ENCODE measurements at regions not wholly inside any gene's neighbourhood (a gene's known extent, or its start where the extent isn't known, plus 50 kb on each side); places are given as distances from the start of the nearest gene placed in this dataset.

GRCh38 chr13:59367467-59367866 is 796.3 kb downstream of the DIAPH3 start:
- Histone ChIP-seq H4K20me1 (ENCODE audit: control insufficient read depth, insufficient read depth, low read depth, low read length) (no peaks in the 10 kb centered on the region), H3K9me2 (replicated peaks; ENCODE audit: control insufficient read depth, low read length) (no peaks in the 10 kb centered on the region), H3K9me3 (ENCODE audit: control insufficient read depth, insufficient read depth, low read length) (no peaks in the 10 kb centered on the region), H3K4me3 (ENCODE audit: low read length) (no peak overlapping the region), H3K4me1 (ENCODE audit: control insufficient read depth, low read length) (no peaks in the 10 kb centered on the region), H3K79me2 (ENCODE audit: control insufficient read depth, low read length) (no peaks in the 10 kb centered on the region), H3K27ac (ENCODE audit: low read depth, low read length) (no peak overlapping the region), H3K27me3 (ENCODE audit: control insufficient read depth, low read length) (no peaks in the 10 kb centered on the region), H3K4me2 (ENCODE audit: low read length) (no peak overlapping the region), H3K36me3 (ENCODE audit: control insufficient read depth, low read length) (no peaks in the 10 kb centered on the region), H3F3A (ENCODE audit: control insufficient read depth, insufficient read depth) (no peaks in the 10 kb centered on the region)
- TF ChIP-seq CTCF (IDR thresholded peaks at IDR 0.05; ENCODE audit: low read depth, low read length, poor library complexity, severe bottlenecking) (no peak), EZH2phosphoT487 (IDR thresholded peaks at IDR 0.05; ENCODE audit: borderline replicate concordance, low read length) (no peak)

- Histone ChIP-seq H3K4me2 (ENCODE audit: low read length) (no peak overlapping the region), H3K27me3 (ENCODE audit: control insufficient read depth, low read length) (no peaks in the 10 kb centered on the region), H3F3A (ENCODE audit: control insufficient read depth, insufficient read depth) (no peaks in the 10 kb centered on the region), H3K9me2 (replicated peaks; ENCODE audit: control insufficient read depth, low read length) (no peaks in the 10 kb centered on the region), H4K20me1 (ENCODE audit: control insufficient read depth, insufficient read depth, low read depth, low read length) (no peaks in the 10 kb centered on the region), H3K27ac (ENCODE audit: low read depth, low read length) (no peak overlapping the region), H3K4me3 (ENCODE audit: low read length) (no peak overlapping the region), H3K36me3 (ENCODE audit: control insufficient read depth, low read length) (no peaks in the 10 kb centered on the region), H3K79me2 (ENCODE audit: control insufficient read depth, low read length) (no peaks in the 10 kb centered on the region), H3K4me1 (ENCODE audit: control insufficient read depth, low read length) (no peaks in the 10 kb centered on the region), H3K9me3 (ENCODE audit: control insufficient read depth, insufficient read depth, low read length) (no peaks in the 10 kb centered on the region)
- TF ChIP-seq EZH2phosphoT487 (IDR thresholded peaks at IDR 0.05; ENCODE audit: borderline replicate concordance, low read length) (no peak), CTCF (IDR thresholded peaks at IDR 0.05; ENCODE audit: low read depth, low read length, poor library complexity, severe bottlenecking) (no peak)
These were observed 795.8 kb downstream of the DIAPH3 start for GRCh38 chr13:59367904-59368303.

- Histone ChIP-seq H3K4me2 (ENCODE audit: low read length) (no peak overlapping the region), H3K4me3 (ENCODE audit: low read length) (no peak overlapping the region), H4K20me1 (ENCODE audit: control insufficient read depth, insufficient read depth, low read depth, low read length) (no peaks in the 10 kb centered on the region), H3K9me2 (replicated peaks; ENCODE audit: control insufficient read depth, low read length) (no peaks in the 10 kb centered on the region), H3K27ac (ENCODE audit: low read depth, low read length) (no peak overlapping the region), H3K9me3 (ENCODE audit: control insufficient read depth, insufficient read depth, low read length) (no peaks in the 10 kb centered on the region), H3K4me1 (ENCODE audit: control insufficient read depth, low read length) (no peaks in the 10 kb centered on the region), H3K36me3 (ENCODE audit: control insufficient read depth, low read length) (no peaks in the 10 kb centered on the region), H3K79me2 (ENCODE audit: control insufficient read depth, low read length) (no peaks in the 10 kb centered on the region), H3K27me3 (ENCODE audit: control insufficient read depth, low read length) (no peaks in the 10 kb centered on the region), H3F3A (ENCODE audit: control insufficient read depth, insufficient read depth) (no peaks in the 10 kb centered on the region)
- TF ChIP-seq EZH2phosphoT487 (IDR thresholded peaks at IDR 0.05; ENCODE audit: borderline replicate concordance, low read length): no peak
- TF ChIP-seq CTCF (IDR thresholded peaks at IDR 0.05; ENCODE audit: low read depth, low read length, poor library complexity, severe bottlenecking): no peak
These were observed 795.0 kb downstream of the DIAPH3 start for GRCh38 chr13:59368693-59369092.

GRCh38 chr13:59371229-59371628 is 792.5 kb downstream of the DIAPH3 start:
- Histone ChIP-seq H4K20me1 (ENCODE audit: control insufficient read depth, insufficient read depth, low read depth, low read length) (no peaks in the 10 kb centered on the region), H3K4me1 (ENCODE audit: control insufficient read depth, low read length) (no peaks in the 10 kb centered on the region), H3K4me2 (ENCODE audit: low read length) (no peak overlapping the region), H3K27ac (ENCODE audit: low read depth, low read length) (no peak overlapping the region), H3K27me3 (ENCODE audit: control insufficient read depth, low read length) (no peaks in the 10 kb centered on the region), H3K9me3 (ENCODE audit: control insufficient read depth, insufficient read depth, low read length) (no peaks in the 10 kb centered on the region), H3K4me3 (ENCODE audit: low read length) (no peak overlapping the region), H3F3A (ENCODE audit: control insufficient read depth, insufficient read depth) (no peaks in the 10 kb centered on the region), H3K9me2 (replicated peaks; ENCODE audit: control insufficient read depth, low read length) (no peaks in the 10 kb centered on the region), H3K79me2 (ENCODE audit: control insufficient read depth, low read length) (no peaks in the 10 kb centered on the region), H3K36me3 (ENCODE audit: control insufficient read depth, low read length) (no peaks in the 10 kb centered on the region)
- no peak for TF ChIP-seq EZH2phosphoT487 (IDR thresholded peaks at IDR 0.05; ENCODE audit: borderline replicate concordance, low read length)
- TF ChIP-seq CTCF (IDR thresholded peaks at IDR 0.05; ENCODE audit: low read depth, low read length, poor library complexity, severe bottlenecking): no peak

All from DOHH2 (cell line).